Upper lobe of right lung (tissue), 1 donor: ENCODE measurements at regions not wholly inside any gene's neighbourhood (a gene's known extent, or its start where the extent isn't known, plus 50 kb on each side); places are given as distances from the start of the nearest gene placed in this dataset.

Experiments
- ATAC-seq: fragments of 200-7000 bp; cut with Tn5 transposase; one replicate; pipeline ENCODE4 v1.9.1; 2020; ENCODE audit warnings: mild to moderate bottlenecking, moderate library complexity
- DNase-seq: peaks from one replicate; pipeline ENCODE4 v3.0.0-alpha.2; 2020
- H3K27ac ChIP-seq: fragments of 200-600 bp; one replicate; pipeline ENCODE4 v1.8.0; 2022
- H3K27me3 ChIP-seq: fragments of 200-600 bp; one replicate; pipeline ENCODE4 v1.8.0; 2022; ENCODE audit warnings: mild to moderate bottlenecking
- H3K36me3 ChIP-seq: fragments of 200-600 bp; one replicate; pipeline ENCODE4 v1.8.0; 2022
- H3K4me1 ChIP-seq: fragments of 200-600 bp; one replicate; pipeline ENCODE4 v1.8.0; 2022
- H3K4me3 ChIP-seq: fragments of 200-600 bp; one replicate; pipeline ENCODE4 v1.8.0; 2022; ENCODE audit warnings: mild to moderate bottlenecking
- H3K9me3 ChIP-seq: fragments of 200-600 bp; one replicate; pipeline ENCODE4 v1.8.0; 2022
- CTCF ChIP-seq: fragments of 200-600 bp; IDR thresholded peaks from one replicate; pipeline ENCODE4 v1.8.0; 2022; ENCODE audit warnings: antibody characterized with exemption
- intact Hi-C: fragments of 100-400 bp; cut with DNase I; formaldehyde crosslinking; loops from one replicate; pipeline ENCODE4 v1.11.0; 2022
- donor health status: DM: no; HTN: yes; CAD: no; lungs with severe emphysema.

DNA sequence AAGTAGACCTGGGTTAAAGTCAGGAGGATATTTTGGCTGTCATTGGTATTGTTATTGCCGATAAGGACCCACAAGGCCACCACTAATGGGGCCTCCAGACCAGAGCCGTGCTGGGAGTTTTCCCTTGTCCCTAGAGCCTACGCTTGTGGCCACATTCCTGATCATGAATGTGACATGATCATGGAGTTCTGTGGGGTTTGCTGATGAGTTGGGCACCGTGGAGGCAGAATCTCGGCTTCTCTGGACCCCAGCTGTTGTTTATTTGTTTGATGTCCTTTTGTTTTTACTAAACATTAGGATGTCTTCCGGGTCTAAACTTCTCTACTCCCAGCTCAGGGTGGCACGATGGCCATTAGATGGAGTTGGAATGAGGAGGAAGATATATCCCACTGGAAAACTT, 74.9 kb upstream of the TMPRSS2 start:
- no peak for TF ChIP-seq CTCF
- ATAC-seq (no peak), DNase-seq (peak; percentile 32)
- no peaks in the 10 kb centered on the region for H3K4me1 ChIP-seq
- H3K27me3 ChIP-seq, result no peaks in the 10 kb centered on the region
- no peak overlapping the region for H3K4me3 ChIP-seq
- intact Hi-C loops, result no loop called here
- H3K27ac ChIP-seq, result no peak overlapping the region
- H3K36me3 ChIP-seq, result no peaks in the 10 kb centered on the region
- no peaks in the 10 kb centered on the region for H3K9me3 ChIP-seq

DNA sequence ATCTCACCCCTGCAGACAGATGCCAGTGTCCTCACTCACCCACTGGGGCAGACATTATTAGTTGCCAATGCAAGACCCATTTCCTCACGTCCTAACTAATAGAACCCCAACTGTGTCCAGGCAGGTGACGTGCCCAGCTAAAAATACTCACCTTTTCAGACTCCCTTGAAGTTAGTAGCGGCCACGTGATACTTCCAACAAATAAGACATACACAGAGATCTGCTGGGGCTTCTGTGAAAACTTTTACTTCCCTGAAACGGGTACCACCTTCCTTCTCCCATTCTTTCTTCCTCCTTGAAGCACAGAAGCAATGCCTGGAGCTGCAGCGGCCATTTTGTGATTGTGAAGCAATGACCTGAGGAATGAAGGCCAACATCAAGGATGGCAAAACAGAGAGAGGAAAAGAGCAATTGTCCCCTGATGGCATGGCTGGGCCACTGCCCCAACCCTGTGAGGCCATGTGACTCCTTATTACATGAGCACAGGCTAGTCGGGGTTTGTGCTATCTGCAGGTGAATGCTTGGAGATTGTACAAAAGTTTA, 74.4 kb upstream of the TMPRSS2 start:
- Histone ChIP-seq H3K27me3 (no peaks in the 10 kb centered on the region), H3K9me3 (no peaks in the 10 kb centered on the region), H3K36me3 (no peaks in the 10 kb centered on the region), H3K4me3 (no peak overlapping the region), H3K27ac (no peak overlapping the region), H3K4me1 (no peaks in the 10 kb centered on the region)
- intact Hi-C loops, result no loop called here
- TF ChIP-seq CTCF, result no peak
- DNase-seq (peak; percentile 23), ATAC-seq (no peak)

DNA sequence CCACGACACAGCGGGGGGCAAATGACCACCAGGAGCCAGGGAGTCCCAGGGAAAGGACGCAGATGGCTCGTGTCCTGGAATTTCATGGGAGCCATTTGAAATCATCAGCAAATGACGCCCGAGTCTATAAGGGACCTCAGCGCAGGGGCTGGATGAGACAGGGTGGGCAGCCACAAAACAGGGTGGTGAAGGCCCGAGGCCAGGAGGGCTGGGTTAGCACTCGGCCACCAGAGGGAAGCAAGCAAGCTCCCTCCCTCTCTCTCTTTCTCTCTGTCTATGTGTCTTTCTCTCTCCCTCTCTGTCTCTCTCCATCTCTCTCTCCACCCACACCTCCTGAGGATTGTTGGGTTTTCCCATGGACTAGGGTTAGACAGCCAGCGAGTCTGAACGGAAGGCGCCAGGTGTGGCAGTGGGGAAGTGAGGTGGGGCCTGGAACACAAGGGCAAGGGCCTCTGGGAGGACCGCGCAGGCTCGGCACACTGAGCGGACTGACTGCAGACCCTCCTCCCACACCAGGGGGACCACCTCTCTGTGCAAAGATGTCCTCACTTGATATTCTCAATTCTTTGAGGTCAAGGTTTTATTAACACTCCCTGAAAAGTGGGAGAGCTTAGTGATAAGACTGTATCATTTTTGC, 73.8 kb upstream of the TMPRSS2 start:
- H3K27ac ChIP-seq, result no peak overlapping the region

GRCh38 chr21:41580758-41581554, 73.0 kb upstream of the TMPRSS2 start:
- Histone ChIP-seq H3K9me3 (no peaks in the 10 kb centered on the region), H3K4me3 (no peak overlapping the region), H3K36me3 (no peaks in the 10 kb centered on the region), H3K27me3 (no peaks in the 10 kb centered on the region), H3K27ac (no peak overlapping the region), H3K4me1 (no peaks in the 10 kb centered on the region)
- intact Hi-C loops, result no loop called here
- no peak for TF ChIP-seq CTCF
- peak; percentile 48 for DNase-seq
- ATAC-seq, result no peak

More for the DNA sequence above, 73.8 kb upstream of the TMPRSS2 start:
- no peak overlapping the region for H3K4me3 ChIP-seq
- no peaks in the 10 kb centered on the region for H3K9me3 ChIP-seq
- DNase-seq (peak; percentile 40), ATAC-seq (no peak)
- H3K36me3 ChIP-seq, result no peaks in the 10 kb centered on the region
- no peaks in the 10 kb centered on the region for H3K27me3 ChIP-seq
- intact Hi-C loops, result no loop called here
- no peak for TF ChIP-seq CTCF
- H3K4me1 ChIP-seq, result no peaks in the 10 kb centered on the region

GRCh38 chr21:41579692-41580091, 71.7 kb upstream of the TMPRSS2 start:
- TF ChIP-seq CTCF, result no peak
- H3K4me1 ChIP-seq, result no peaks in the 10 kb centered on the region
- ATAC-seq, result no peak
- H3K27ac ChIP-seq, result no peak overlapping the region
- intact Hi-C loops, result no loop called here
- H3K27me3 ChIP-seq, result no peaks in the 10 kb centered on the region
- DNase-seq, result no peak
- no peaks in the 10 kb centered on the region for H3K9me3 ChIP-seq
- no peaks in the 10 kb centered on the region for H3K36me3 ChIP-seq
- no peak overlapping the region for H3K4me3 ChIP-seq
